Pancreas (tissue), 10 donors: ENCODE measurements at regions not wholly inside any gene's neighbourhood (a gene's known extent, or its start where the extent isn't known, plus 50 kb on each side); places are given as distances from the start of the nearest gene placed in this dataset.

Source experiments
- ATAC-seq, 4 donors: fragments of 200-7000 bp; cut with Tn5 transposase; one replicate each; pipeline versions ENCODE4 v1.8.0 to v1.9.1; 2020; ENCODE audit warnings: mild to moderate bottlenecking in 4 of 4, moderate library complexity in 4 of 4
- DNase-seq, 6 donors: peaks; one replicate each; pipeline ENCODE4 v3.0.0-alpha.2; 2020
- FAIRE-seq: peaks from 2 replicates; lab custom pipeline; 2012; peaks lifted over from hg19 to GRCh38; lab: Jason Lieb, UNC
- H3K27ac ChIP-seq, 4 donors: fragments of 200-600 bp; sonication (generic); 1 replicate in 3 of 4; 2 replicates in 1 of 4; pipeline versions ENCODE4 v1.5.0 to v1.8.0; 2020
- H3K27me3 ChIP-seq, 4 donors: fragments of 200-600 bp; one replicate each; pipeline ENCODE4 v1.8.0; 2021
- H3K36me3 ChIP-seq, 3 donors: fragments of 200-600 bp; sonication (generic) in 1 of 3; one replicate each; pipeline versions ENCODE4 v1.5.0 to v1.8.0; 2020 to 2021
- H3K4me1 ChIP-seq, 3 donors: fragments of 200-600 bp; one replicate each; pipeline ENCODE4 v1.8.0; 2021
- H3K4me3 ChIP-seq, 4 donors: fragments of 200-600 bp; sonication (generic) in 2 of 4; one replicate each; pipeline versions ENCODE4 v1.5.0 to v1.8.0; 2020 to 2021
- H3K9me3 ChIP-seq, 4 donors: fragments of 200-600 bp; one replicate each; pipeline ENCODE4 v1.8.0; 2021
- CTCF ChIP-seq, 4 donors: fragments of 200-600 bp; sonication (generic) in 3 of 4; IDR thresholded peaks; one replicate each; pipeline versions ENCODE4 v1.5.0 to v1.8.0; 2021; ENCODE audit warnings: antibody characterized with exemption in 4 of 4
- WGBS, 2 donors: extraction: QIAGEN DNeasy Blood & Tissue Kit; methylation state at CpG; one replicate each; pipeline ENCODE4 v1.1.7; 2013; 5-methylcytosine and 5-hydroxymethylcytosine counted together
- intact Hi-C, 3 donors: fragments of 100-400 bp; cut with DNase I; formaldehyde crosslinking; loops; one replicate each; pipeline versions ENCODE4 v1.11.1 to v1.14.2; 2022
- donor health status: healthy with polysubstance abuse.
- donor health status: DM: no; HTN: no; CAD: no; lungs with moderate emphysema.
- donor health status: DM: no; HTN: no; CAD: no.
- donor health status: control.
- donor health status: control.
- donor health status: Bipolar disorder and iron deficiency.
- donor health status: DM: yes; HTN: yes; CAD: no.
- donor health status: DM: no; HTN: no; CAD: no.
- donor health status: DM: no; HTN: no; CAD: no.
- donor health status: DM: yes; HTN: yes; CAD: no.

GRCh38 chr4:181168011-181168805, 1075.0 kb upstream of the TENM3 start:
- Histone ChIP-seq H3K4me3 (no peak overlapping the region), H3K4me1 (no peaks in the 10 kb centered on the region), H3K36me3 (no peaks in the 10 kb centered on the region), H3K9me3 (no peaks in the 10 kb centered on the region), H3K27me3 (peaks cover 0 to 5% (median 0%) of the 10 kb centered on the region in 4 donors), H3K27ac (no peak overlapping the region)
- no peak for DNase-seq
- ATAC-seq: no peak
- intact Hi-C loops: no loop called here
- 64 to 79% methylated on average over 8 of the region's 8 CpGs for WGBS, 2 donors
- no peak for FAIRE-seq
- TF ChIP-seq CTCF (IDR thresholded peaks at IDR 0.05): no peak

- DNase-seq (no peak), FAIRE-seq (no peak)
- no peak for TF ChIP-seq CTCF (IDR thresholded peaks at IDR 0.05)
Measured at GRCh38 chr4:181173046-181173445, 1070.2 kb upstream of the TENM3 start.

GRCh38 chr4:181176306-181176705, 1066.9 kb upstream of the TENM3 start:
- Histone ChIP-seq H3K36me3 (no peaks in the 10 kb centered on the region), H3K4me1 (no peaks in the 10 kb centered on the region), H3K4me3 (no peak overlapping the region), H3K27ac (no peak overlapping the region), H3K9me3 (no peaks in the 10 kb centered on the region), H3K27me3 (no peaks in the 10 kb centered on the region)
- intact Hi-C loops: no loop called here
- DNase-seq (no peak), FAIRE-seq (no peak), ATAC-seq (no peak)
- TF ChIP-seq CTCF (IDR thresholded peaks at IDR 0.05): no peak
- WGBS, 2 donors: 62 to 74% methylated on average over 6 of the region's 6 CpGs

More at GRCh38 chr4:181173046-181173445, 1070.2 kb upstream of the TENM3 start:
- Histone ChIP-seq H3K4me1 (no peaks in the 10 kb centered on the region), H3K36me3 (no peaks in the 10 kb centered on the region), H3K27me3 (no peaks in the 10 kb centered on the region), H3K9me3 (no peaks in the 10 kb centered on the region), H3K4me3 (no peak overlapping the region), H3K27ac (no peak overlapping the region)
- intact Hi-C loops: no loop called here
- 66 to 70% methylated on average over 5 of the region's 5 CpGs for WGBS, 2 donors
- ATAC-seq: no peak

GRCh38 chr4:181181331-181181730, 1061.9 kb upstream of the TENM3 start:
- FAIRE-seq (no peak), ATAC-seq (no peak), DNase-seq (no peak)
- intact Hi-C loops: no loop called here
- H3K4me1 ChIP-seq: no peaks in the 10 kb centered on the region
- H3K36me3 ChIP-seq: no peaks in the 10 kb centered on the region
- no peaks in the 10 kb centered on the region for H3K27me3 ChIP-seq
- 0 to 3% methylated on average over 1 of the region's 1 CpG for WGBS, 2 donors
- H3K4me3 ChIP-seq: no peak overlapping the region
- H3K9me3 ChIP-seq: no peaks in the 10 kb centered on the region
- H3K27ac ChIP-seq: no peak overlapping the region
- no peak for TF ChIP-seq CTCF (IDR thresholded peaks at IDR 0.05)

- intact Hi-C loops: no loop called here
- 51 to 59% methylated on average over 7 of the region's 7 CpGs for WGBS, 2 donors
- no peaks in the 10 kb centered on the region for H3K27me3 ChIP-seq
- TF ChIP-seq CTCF (IDR thresholded peaks at IDR 0.05): no peak
- no peaks in the 10 kb centered on the region for H3K4me1 ChIP-seq
- H3K4me3 ChIP-seq: no peak overlapping the region
- no peak overlapping the region for H3K27ac ChIP-seq
- DNase-seq (no peak), FAIRE-seq (no peak), ATAC-seq (no peak)
- no peaks in the 10 kb centered on the region for H3K9me3 ChIP-seq
- H3K36me3 ChIP-seq: no peaks in the 10 kb centered on the region
Measured at GRCh38 chr4:181189751-181190150, 1053.5 kb upstream of the TENM3 start.
